Tibial nerve (tissue), 4 donors: ENCODE measurements at regions not wholly inside any gene's neighbourhood (a gene's known extent, or its start where the extent isn't known, plus 50 kb on each side); places are given as distances from the start of the nearest gene placed in this dataset.

Source experiments
- DNase-seq, 2 donors: peaks; one replicate each; pipeline ENCODE4 v3.0.0-alpha.2; 2019; ENCODE audit warnings: low spot score in 2 of 2
- H3K27ac ChIP-seq, 4 donors: fragments of 200-600 bp; sonication (generic) in 3 of 4; one replicate each; pipeline ENCODE4 v1.5.1; 2017 to 2019; ENCODE audit warnings: mild to moderate bottlenecking in 1 of 4
- H3K27me3 ChIP-seq, 2 donors: fragments of 200-600 bp; sonication (generic) in 1 of 2; one replicate each; pipeline versions ENCODE4 v1.5.1 to v1.6.0; 2017 to 2019
- H3K36me3 ChIP-seq, 3 donors: fragments of 200-600 bp; sonication (generic); one replicate each; pipeline ENCODE4 v1.5.1; 2018 to 2019
- H3K4me1 ChIP-seq, 4 donors: fragments of 200-600 bp; sonication (generic) in 3 of 4; one replicate each; pipeline ENCODE4 v1.5.1; 2017 to 2019
- H3K4me3 ChIP-seq, 4 donors: fragments of 200-600 bp; sonication (generic) in 3 of 4; one replicate each; pipeline ENCODE4 v1.5.1; 2017 to 2019; ENCODE audit warnings: mild to moderate bottlenecking in 1 of 4, moderate library complexity in 1 of 4
- H3K9me3 ChIP-seq, 4 donors: fragments of 200-600 bp; sonication (generic) in 3 of 4; one replicate each; pipeline ENCODE4 v1.5.1; 2017 to 2019
- CTCF ChIP-seq, 5 experiments: fragments of 200-600 bp in 3 of 5; fragments of 450-650 bp in 2 of 5; sonication (generic) in 3 of 5; IDR thresholded peaks; one replicate each; pipeline ENCODE4 v1.5.1; 2016 to 2019; ENCODE audit warnings: antibody characterized with exemption in 5 of 5, mild to moderate bottlenecking in 3 of 5, moderate library complexity in 2 of 5
- EP300 ChIP-seq, 2 donors: sonication (generic); formaldehyde crosslinking; IDR thresholded peaks; one replicate each; pipeline ENCODE4 v1.6.1; 2017; ENCODE audit warnings: antibody characterized with exemption in 2 of 2, mild to moderate bottlenecking in 1 of 2
- POLR2A ChIP-seq, 2 donors: fragments of 450-650 bp; IDR thresholded peaks; one replicate each; pipeline ENCODE4 v1.6.1; 2017; ENCODE audit warnings: antibody characterized with exemption in 2 of 2, mild to moderate bottlenecking in 2 of 2, moderate library complexity in 2 of 2
- WGBS, 2 donors: methylation state at CpG; one replicate each; pipeline ENCODE4 v1.1.5; 2018; 5-methylcytosine and 5-hydroxymethylcytosine counted together

DNA sequence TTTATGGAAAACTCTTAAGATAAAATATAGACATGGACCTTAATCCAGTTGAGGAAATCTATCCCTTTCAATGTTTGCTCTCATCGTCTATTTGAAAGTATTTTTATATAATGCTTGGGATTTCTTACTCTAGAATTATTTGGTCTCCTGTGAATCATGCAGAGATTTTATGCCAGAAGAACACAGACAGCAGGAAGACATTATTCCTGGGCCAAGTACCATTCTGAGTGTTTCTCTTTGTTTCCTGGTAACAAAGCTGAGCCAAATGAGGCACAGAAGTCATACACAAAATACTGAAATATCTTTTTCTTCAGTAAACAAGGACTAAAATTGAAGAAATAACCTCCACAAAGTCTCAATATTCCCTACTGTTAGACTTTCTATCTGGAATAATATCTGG, 538.2 kb upstream of the EYS start:
- TF ChIP-seq POLR2A (IDR thresholded peaks at IDR 0.05), result no peak
- no peak for TF ChIP-seq EP300 (IDR thresholded peaks at IDR 0.05)
- Histone ChIP-seq H3K4me1 (no peaks in the 10 kb centered on the region), H3K9me3 (no peaks in the 10 kb centered on the region), H3K36me3 (no peaks in the 10 kb centered on the region), H3K27ac (no peak overlapping the region), H3K4me3 (no peak overlapping the region), H3K27me3 (no peaks in the 10 kb centered on the region)
- DNase-seq, result no peak
- WGBS, 2 donors, result 17 to 22% methylated on average over 1 of the region's 1 CpG

DNA sequence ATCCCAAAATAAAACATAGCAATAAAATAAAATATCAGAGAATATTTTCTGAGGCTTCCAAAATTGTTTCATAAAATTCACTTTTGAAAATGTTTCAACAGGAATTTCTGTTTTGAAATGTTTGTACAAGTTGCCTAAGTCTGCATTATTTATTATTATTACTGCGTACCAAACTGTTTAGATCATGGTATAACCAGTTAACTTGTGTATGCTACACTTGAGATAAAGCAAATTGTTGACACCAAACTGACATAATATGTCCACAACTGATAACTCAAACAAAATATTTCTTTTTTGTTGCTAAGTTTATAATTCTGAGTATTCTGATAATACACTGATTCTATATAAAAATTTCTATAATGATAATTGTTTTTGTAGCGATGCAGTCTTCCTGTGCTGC, 531.8 kb upstream of the EYS start:
- no peak overlapping the region for H3K27ac ChIP-seq
- H3K9me3 ChIP-seq, result no peaks in the 10 kb centered on the region
- WGBS, 2 donors, result 69 to 72% methylated on average over 2 of the region's 2 CpGs
- TF ChIP-seq CTCF (IDR thresholded peaks at IDR 0.05), result no peak
- TF ChIP-seq EP300 (IDR thresholded peaks at IDR 0.05), result no peak
- no peak for TF ChIP-seq POLR2A (IDR thresholded peaks at IDR 0.05)
- H3K36me3 ChIP-seq, result no peaks in the 10 kb centered on the region
- H3K4me3 ChIP-seq, result no peak overlapping the region
- no peak for DNase-seq
- no peaks in the 10 kb centered on the region for H3K4me1 ChIP-seq
- H3K27me3 ChIP-seq, result no peaks in the 10 kb centered on the region

DNA sequence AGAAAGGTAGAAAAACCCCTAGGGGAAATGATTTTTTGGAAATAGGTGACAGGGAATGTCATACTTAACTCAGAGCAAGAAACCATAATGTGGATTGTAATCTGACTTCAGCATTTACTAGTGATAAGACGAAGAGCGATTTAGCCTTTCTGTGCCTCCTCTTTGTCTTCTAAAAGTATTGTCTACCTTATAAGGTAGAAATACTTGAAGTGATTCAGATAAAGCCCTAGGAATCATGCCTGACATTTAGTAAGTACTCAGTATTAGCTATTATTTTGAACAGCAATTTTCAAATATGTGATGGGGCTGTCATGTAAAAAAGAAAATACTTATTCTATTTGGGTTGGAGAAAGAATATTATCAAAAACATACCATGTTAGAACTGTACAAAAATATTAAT, 525.9 kb upstream of the EYS start:
- Histone ChIP-seq H3K36me3 (no peaks in the 10 kb centered on the region), H3K4me1 (no peaks in the 10 kb centered on the region), H3K4me3 (no peak overlapping the region), H3K27ac (no peak overlapping the region), H3K9me3 (no peaks in the 10 kb centered on the region), H3K27me3 (no peaks in the 10 kb centered on the region)
- 73 to 76% methylated on average over 2 of the region's 2 CpGs for WGBS, 2 donors
- DNase-seq, result no peak
- TF ChIP-seq POLR2A (IDR thresholded peaks at IDR 0.05) (no peak), EP300 (IDR thresholded peaks at IDR 0.05) (no peak), CTCF (IDR thresholded peaks at IDR 0.05) (no peak)

- WGBS, 2 donors, result 28 to 33% methylated on average over 3 of the region's 3 CpGs
- TF ChIP-seq EP300 (IDR thresholded peaks at IDR 0.05), result no peak
- no peak for TF ChIP-seq POLR2A (IDR thresholded peaks at IDR 0.05)
- TF ChIP-seq CTCF (IDR thresholded peaks at IDR 0.05), result no peak
- H3K4me3 ChIP-seq, result no peak overlapping the region
Observed at GRCh38 chr6:66230591-66230990, 523.6 kb upstream of the EYS start.

DNA sequence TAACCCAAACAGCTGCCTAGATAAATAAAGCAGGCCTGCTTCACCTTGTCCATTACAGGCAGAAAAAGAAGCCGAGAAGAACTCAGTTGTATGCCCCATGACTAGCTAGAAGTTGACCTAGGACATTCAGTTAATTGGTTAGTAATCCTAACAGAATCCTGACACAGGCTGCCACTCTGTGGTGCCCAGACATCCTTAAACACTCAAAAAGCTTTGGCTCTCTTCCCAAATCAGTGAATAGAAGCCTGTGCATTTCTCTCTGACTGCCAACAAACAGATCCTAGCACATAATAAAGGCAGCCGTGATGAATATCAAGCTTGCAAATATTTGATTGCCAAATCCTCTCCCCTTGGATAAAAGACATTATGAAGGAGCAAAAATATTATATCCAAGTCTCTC, 519.1 kb upstream of the EYS start:
- Histone ChIP-seq H3K27ac (no peak overlapping the region), H3K4me1 (no peaks in the 10 kb centered on the region), H3K4me3 (no peak overlapping the region), H3K9me3 (no peaks in the 10 kb centered on the region), H3K36me3 (no peaks in the 10 kb centered on the region), H3K27me3 (no peaks in the 10 kb centered on the region)
- DNase-seq, result no peak
- TF ChIP-seq CTCF (IDR thresholded peaks at IDR 0.05) (no peak), EP300 (IDR thresholded peaks at IDR 0.05) (no peak), POLR2A (IDR thresholded peaks at IDR 0.05) (no peak)
- WGBS, 2 donors, result 22 to 27% methylated on average over 2 of the region's 2 CpGs

More at GRCh38 chr6:66230591-66230990, 523.6 kb upstream of the EYS start:
- Histone ChIP-seq H3K36me3 (no peaks in the 10 kb centered on the region), H3K27me3 (no peaks in the 10 kb centered on the region), H3K4me1 (no peaks in the 10 kb centered on the region), H3K9me3 (no peaks in the 10 kb centered on the region), H3K27ac (no peak overlapping the region)
- DNase-seq, result no peak

DNA sequence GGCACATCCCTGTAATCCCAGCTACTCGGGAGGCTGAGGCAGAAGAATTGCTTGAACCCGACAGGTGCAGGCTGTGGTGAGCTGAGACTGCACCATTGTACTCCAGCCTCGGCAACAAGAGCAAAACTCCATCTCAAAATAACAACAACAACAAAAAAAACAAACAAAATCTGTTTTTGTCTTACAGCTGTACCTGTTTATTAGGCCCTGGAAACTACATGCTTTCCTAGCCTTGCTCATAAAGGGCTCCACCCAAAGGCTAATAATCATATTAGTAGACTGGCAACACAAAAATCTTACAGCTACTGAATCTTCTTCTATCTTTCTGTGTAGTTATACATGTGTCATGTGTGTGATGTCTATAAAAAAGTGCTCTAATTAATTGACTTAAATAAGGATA, 503.9 kb upstream of the EYS start:
- Histone ChIP-seq H3K9me3 (peaks cover 0 to 7% (median 0%) of the 10 kb centered on the region in 4 donors), H3K36me3 (no peaks in the 10 kb centered on the region), H3K27me3 (no peaks in the 10 kb centered on the region), H3K4me1 (no peaks in the 10 kb centered on the region), H3K4me3 (no peak overlapping the region), H3K27ac (no peak overlapping the region)
- TF ChIP-seq EP300 (IDR thresholded peaks at IDR 0.05), result no peak
- no peak for TF ChIP-seq CTCF (IDR thresholded peaks at IDR 0.05)
- no peak for TF ChIP-seq POLR2A (IDR thresholded peaks at IDR 0.05)
- DNase-seq, result no peak
- WGBS, 2 donors, result 52 to 84% methylated on average over 3 of the region's 3 CpGs
